Motor neuron (in vitro differentiated cells): ENCODE measurements at regions not wholly inside any gene's neighbourhood (a gene's known extent, or its start where the extent isn't known, plus 50 kb on each side); places are given as distances from the start of the nearest gene placed in this dataset.

Source experiments
- ATAC-seq, 8 experiments: fragments of 200-7000 bp; cut with Tn5 transposase; replicated peaks in 6 of 8; 2 replicates each; pipeline ENCODE4 v1.8.0; 2021; ENCODE audit warnings: mild to moderate bottlenecking in 8 of 8, moderate library complexity in 8 of 8
- H3K27ac ChIP-seq, 2 donors: fragments of 250-450 bp; sonication (Bioruptor Pico); 2 replicates each; pipeline ENCODE4 v1.9.0; 2021; ENCODE audit warnings: antibody characterized with exemption in 2 of 2, mild to moderate bottlenecking in 2 of 2, moderate library complexity in 1 of 2
- H3K4me1 ChIP-seq, 2 donors: fragments of 250-450 bp; sonication (Bioruptor Pico); replicated peaks in 1 of 2; 2 replicates each; pipeline ENCODE4 v1.6.1; 2021; ENCODE audit warnings: antibody characterized with exemption in 2 of 2, mild to moderate bottlenecking in 2 of 2, moderate library complexity in 1 of 2
- H3K4me3 ChIP-seq, 5 donors: fragments of 250-450 bp; sonication (Bioruptor Pico); 2 replicates each; pipeline ENCODE4 v1.9.0; 2021; ENCODE audit warnings: antibody characterized with exemption in 5 of 5, mild to moderate bottlenecking in 5 of 5, moderate library complexity in 4 of 5
- WGBS, 10 experiments: fragments of 450-650 bp; shearing (Covaris generic); methylation state at CpG; one replicate each; pipeline ENCODE4 v1.0.0; 2022; 5-methylcytosine and 5-hydroxymethylcytosine counted together
- in situ Hi-C, 9 experiments: fragments of 400-800 bp; cut with MboI; loops; one replicate each; pipeline ENCODE4 v1.15.0; 2021; ENCODE audit warnings: low sequenced_read_pairs in 9 of 9, low pct_unique_long_range_greater_than_20kb in 2 of 9; ENCODE audit not compliant: unreplicated experiment in 9 of 9

DNA sequence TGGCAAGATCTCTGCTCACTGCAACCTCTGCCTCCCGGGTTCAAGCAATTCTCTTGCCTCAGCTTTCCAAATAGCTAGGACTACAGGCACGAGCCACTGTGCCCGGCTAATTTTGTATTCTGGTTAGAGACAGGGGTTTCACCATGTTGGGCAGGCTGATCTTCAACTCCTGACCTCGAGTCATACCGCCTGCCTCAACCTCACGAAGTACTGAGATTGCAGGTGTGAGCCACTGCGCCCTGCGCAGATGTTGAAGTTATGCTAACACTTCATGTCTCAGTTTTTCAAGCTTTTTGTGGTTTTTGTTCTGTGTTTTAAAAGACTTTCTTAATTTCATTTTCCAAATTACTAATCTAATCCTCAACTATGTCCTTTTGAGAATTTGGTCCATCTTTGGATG lies 154.4 kb upstream of the TLL1 start:
- 21 to 100% (median 77%) methylated on average over 3 to 8 of the region's 8 CpGs for WGBS, 10 experiments
- in situ Hi-C loops = no loop called here
- Histone ChIP-seq H3K4me1 (no peaks in the 10 kb centered on the region), H3K27ac (no peak overlapping the region), H3K4me3 (no peak overlapping the region)
- ATAC-seq = no peak

DNA sequence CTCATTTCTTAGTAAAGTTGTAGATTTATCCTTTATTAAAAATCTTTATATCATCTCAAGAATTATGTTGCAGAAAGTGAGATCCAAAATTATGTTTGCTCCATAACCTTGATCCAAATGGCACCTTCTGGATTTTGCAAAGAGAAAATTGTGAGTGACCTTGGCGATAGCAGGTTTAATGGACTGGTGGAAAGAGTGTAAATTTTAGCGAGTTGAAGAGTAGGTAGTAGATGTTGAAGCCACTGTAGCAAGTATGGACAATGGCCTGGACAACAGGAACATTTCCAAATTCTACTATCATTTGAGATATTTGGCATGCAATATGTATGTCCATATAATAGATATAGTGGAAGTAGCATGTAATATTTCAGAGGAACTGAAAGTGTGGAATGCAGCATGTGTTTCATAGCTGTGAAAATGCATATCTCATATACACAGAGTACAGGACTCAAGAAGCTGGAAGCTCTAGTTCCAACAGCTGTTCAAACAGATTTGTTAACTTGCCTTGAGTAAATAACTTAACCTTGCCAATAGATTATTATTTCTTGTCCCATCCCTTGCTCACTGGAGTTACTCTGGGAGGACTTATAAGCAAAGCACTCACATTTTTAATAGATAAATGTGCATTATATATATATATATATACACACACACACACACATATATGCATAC lies 152.5 kb upstream of the TLL1 start:
- H3K4me3 ChIP-seq = no peak overlapping the region
- WGBS, 10 experiments = 0 to 100% (median 80%) methylated on average over 1 to 2 of the region's 2 CpGs; no CpG with 5 or more reads in 3 of the 10 experiments
- in situ Hi-C loops = no loop called here
- no peak overlapping the region for H3K27ac ChIP-seq
- H3K4me1 ChIP-seq = no peaks in the 10 kb centered on the region
- peak in 2 of 8 experiments; percentile 14 to 47 for ATAC-seq

DNA sequence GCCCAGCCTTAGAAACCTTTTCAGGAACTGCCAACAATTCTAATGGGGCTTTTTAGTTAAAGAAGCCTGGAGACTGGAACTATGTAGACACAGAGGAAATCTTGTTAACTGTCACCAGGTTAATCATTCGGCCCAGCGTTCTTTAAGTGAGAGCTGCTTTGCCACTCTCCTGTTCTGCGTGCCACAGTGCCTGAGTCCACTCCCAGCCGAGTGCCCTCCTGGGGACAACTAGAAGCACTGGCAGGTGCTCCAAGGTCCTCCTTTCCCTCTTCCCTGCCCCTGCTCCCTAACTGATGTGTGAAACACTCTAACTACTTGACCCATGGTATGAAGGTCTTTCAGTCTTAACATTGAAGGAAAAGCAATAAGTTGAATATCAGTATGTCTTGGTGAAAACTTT lies 151.2 kb upstream of the TLL1 start:
- Histone ChIP-seq H3K4me1 (no peaks in the 10 kb centered on the region), H3K27ac (no peak overlapping the region), H3K4me3 (no peak overlapping the region)
- in situ Hi-C loops = no loop called here
- peak in 1 of 8 experiments; percentile 30 for ATAC-seq
- 46 to 96% (median 70%) methylated on average over 2 to 4 of the region's 4 CpGs; no CpG with 5 or more reads in 4 of the 10 experiments for WGBS, 10 experiments

DNA sequence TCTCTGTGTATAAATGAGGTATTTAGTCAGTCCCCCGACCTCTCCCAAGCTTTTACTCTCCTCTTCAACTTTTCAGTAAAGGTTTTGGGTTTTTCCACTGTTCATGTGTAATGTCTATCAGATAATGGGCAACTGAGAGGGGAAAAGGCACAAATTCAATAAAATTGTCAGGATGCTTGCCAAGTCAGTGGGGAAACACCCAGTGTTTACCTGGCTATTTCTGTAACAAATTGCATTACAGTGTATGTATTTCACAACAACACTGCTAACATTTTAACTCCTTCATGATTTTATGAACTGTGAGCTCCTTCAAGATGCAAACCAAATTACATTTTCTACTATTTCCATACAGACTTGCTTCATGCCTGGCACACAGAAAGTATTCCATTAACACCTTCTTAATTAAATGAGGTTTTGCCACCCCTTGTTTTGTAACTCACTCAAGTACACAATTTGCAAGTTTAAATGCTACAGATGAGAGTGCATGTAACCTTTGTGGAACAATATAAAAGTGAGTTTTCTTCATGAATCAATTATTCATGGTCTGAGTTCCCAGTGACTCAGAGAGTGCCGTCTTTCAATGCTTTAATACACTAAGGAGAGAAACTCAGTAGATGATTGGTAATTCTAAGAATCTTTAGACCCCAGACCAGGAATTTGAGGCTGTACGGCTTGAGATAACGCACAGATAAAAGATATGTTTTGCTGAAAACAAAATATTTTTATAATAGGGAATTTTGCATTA lies 149.8 kb upstream of the TLL1 start:
- Histone ChIP-seq H3K4me3 (no peak overlapping the region), H3K4me1 (no peaks in the 10 kb centered on the region), H3K27ac (no peak overlapping the region)
- in situ Hi-C loops = no loop called here
- 0 to 96% (median 76%) methylated on average over 2 to 4 of the region's 4 CpGs for WGBS, 10 experiments
- peak in 2 of 8 experiments; percentile 57 to 68 for ATAC-seq

DNA sequence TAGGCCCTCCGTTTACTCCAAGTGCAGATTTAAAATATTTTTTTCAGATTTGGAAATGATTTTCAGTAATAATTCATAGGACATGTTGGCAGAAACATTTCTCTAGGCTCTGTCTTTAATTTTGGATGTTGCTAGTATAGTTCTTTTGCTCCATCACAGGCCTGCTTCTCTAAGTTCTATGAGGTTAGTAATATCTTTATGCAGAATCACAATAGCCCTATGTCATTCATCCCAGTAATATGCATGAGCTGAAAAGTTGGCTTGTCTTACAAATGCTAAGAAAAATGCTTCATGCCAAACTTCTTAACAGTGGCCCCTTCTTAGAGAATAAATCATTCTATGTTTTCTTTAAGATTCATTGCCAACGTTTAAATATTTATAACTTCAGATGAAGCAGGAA lies 148.3 kb upstream of the TLL1 start:
- WGBS, 10 experiments = 0 to 100% (median 54%) methylated on average over 1 to 2 of the region's 2 CpGs; no CpG with 5 or more reads in 1 of the 10 experiments
- Histone ChIP-seq H3K4me3 (no peak overlapping the region), H3K27ac (no peak overlapping the region), H3K4me1 (no peaks in the 10 kb centered on the region)
- in situ Hi-C loops = no loop called here
- no peak for ATAC-seq

DNA sequence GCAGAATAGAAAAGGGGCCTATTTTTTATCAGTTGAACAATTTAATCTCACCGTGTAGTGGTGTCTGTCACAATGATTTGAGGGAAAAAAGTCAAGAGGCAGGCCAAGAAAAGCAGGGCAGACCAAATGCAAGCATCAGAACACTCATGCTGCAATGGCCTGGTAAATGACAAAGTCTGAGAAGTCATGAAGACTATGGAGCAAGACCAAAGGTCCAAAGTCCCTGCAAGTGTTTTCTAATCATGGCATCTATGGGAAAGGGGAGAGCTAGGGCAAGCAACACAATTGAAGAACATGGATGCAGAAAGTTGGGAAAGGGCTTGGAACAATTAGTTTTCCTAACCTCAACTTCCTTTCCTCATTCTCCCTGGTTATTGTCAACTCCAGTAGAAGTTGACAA lies 147.7 kb upstream of the TLL1 start:
- WGBS, 10 experiments = 0 to 100% (median 71%) methylated on average over 1 of the region's 1 CpG; no CpG with 5 or more reads in 1 of the 10 experiments
- Histone ChIP-seq H3K4me1 (no peaks in the 10 kb centered on the region), H3K27ac (no peak overlapping the region), H3K4me3 (no peak overlapping the region)
- ATAC-seq = no peak
- in situ Hi-C loops = no loop called here

DNA sequence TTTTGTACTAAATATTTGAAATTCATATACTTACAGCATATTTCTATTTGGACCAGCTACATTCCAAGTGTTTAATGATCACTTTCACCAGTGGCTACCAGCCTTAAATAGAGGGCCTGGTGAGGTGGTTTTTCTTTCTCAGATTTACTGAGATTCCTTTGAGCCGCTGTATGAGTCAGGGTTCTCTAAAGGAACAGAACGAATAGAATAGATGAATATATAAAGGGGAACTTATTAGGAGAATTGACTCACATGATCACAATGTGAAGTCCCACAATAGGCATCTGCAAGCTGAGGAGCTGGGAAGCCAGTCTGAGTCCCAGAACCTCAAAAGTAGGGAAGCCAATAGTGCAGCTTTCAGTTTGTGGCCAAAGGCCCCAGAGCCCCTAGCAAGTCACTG lies 146.2 kb upstream of the TLL1 start:
- in situ Hi-C loops = no loop called here
- 0 to 95% (median 36%) methylated on average over 2 of the region's 2 CpGs; no CpG with 5 or more reads in 3 of the 10 experiments for WGBS, 10 experiments
- H3K27ac ChIP-seq = no peak overlapping the region

DNA sequence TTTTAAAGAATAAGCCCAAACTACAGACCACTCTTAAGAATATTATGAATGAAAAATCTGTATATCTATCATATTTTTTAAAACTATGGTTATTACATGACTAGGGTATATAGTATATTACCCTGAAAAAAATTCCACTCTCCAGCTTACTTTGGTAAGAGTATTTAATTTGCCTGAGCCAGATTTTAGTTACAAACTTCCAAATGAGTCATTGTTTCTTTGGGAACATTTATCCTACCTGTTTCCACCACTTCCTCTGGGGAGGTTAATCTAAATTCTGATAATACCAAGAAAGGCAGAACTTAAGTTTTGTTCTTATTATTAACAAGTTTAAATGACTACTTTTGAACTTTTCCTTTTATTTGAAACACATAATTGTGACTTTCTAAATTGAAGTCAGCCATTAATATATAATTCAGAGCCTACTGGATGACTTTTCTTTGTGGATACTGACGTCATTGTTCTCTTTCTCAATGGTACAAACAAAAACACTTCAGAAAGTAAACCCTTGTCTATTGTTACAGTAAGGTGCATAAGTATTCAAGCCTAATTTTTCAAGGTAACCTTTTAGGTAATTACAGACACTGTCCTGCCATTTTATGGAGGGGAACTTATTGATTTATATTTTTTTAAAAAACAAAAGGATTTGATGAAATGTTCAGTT lies 135.6 kb upstream of the TLL1 start:
- Histone ChIP-seq H3K27ac (no peak overlapping the region), H3K4me1 (no peaks in the 10 kb centered on the region), H3K4me3 (no peak overlapping the region)
- ATAC-seq = no peak
- in situ Hi-C loops = no loop called here
- WGBS, 10 experiments = 0 to 100% (median 50%) methylated on average over 1 of the region's 1 CpG; no CpG with 5 or more reads in 1 of the 10 experiments

More for the DNA sequence above, 146.2 kb upstream of the TLL1 start:
- Histone ChIP-seq H3K4me3 (no peak overlapping the region), H3K4me1 (no peaks in the 10 kb centered on the region)
- ATAC-seq = no peak

DNA sequence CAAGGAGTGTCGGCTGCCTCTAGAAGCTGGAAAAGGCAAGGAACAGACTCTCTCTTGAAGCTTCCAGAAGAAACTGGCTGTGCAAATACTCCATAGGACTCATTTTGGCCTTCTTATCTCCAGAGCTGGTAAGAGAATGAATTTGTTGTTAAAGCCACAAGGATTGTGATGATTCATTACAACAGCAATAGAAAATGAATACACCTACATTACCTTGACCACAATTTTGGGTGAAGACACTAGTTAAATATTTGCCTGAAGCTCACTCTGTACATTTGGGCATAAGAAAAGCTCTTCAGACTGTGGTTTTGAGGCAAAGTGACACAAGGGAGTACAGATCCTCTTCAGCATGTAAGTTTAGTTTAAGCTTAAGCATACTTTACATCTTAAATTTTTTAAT lies 134.5 kb upstream of the TLL1 start:
- in situ Hi-C loops = no loop called here
- no peak overlapping the region for H3K27ac ChIP-seq
- WGBS, 10 experiments = 57 to 100% (median 100%) methylated on average over 1 of the region's 1 CpG; no CpG with 5 or more reads in 5 of the 10 experiments
- H3K4me1 ChIP-seq = no peaks in the 10 kb centered on the region
- no peak for ATAC-seq
- H3K4me3 ChIP-seq = no peak overlapping the region

DNA sequence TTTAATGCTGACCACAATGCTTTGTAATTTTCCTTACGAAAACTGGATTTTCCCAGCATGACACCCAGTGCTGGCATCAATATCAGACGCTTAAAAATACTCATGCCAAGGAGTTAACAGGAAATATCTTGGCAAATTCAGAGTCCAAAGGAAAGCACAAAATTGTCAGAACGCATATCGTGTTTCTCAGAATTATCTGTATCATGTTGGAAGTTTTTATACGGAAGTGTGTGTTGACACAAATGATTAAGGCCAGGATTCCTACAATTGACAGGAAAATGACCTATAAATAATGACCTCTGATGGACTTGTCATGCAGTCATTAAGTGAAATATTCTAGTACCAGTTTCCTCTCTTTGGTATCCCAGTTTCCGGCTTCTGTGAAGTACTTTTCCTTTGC lies 132.1 kb upstream of the TLL1 start:
- no peaks in the 10 kb centered on the region for H3K4me1 ChIP-seq
- 23 to 100% (median 88%) methylated on average over 1 to 6 of the region's 6 CpGs for WGBS, 10 experiments
- H3K27ac ChIP-seq = no peak overlapping the region
- ATAC-seq = no peak
- no peak overlapping the region for H3K4me3 ChIP-seq
- in situ Hi-C loops = no loop called here

DNA sequence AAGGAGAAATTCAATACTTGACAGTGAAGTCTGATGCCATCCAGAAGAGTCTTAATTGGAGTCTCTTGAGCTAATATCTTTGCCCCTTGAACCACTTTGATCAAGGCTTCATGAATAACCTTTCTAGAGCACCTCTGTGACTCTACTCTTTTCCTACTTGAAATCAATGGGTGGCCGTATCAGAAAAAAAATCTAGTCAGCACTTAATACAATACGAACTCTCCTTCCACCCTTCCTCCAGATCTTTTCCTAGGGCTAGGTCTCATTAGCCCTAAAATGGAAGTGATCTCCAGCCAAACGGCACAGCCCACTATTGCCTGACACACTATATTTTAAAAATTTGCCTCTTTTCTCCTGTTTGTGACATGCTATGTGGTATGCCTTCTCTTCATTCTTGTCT lies 129.6 kb upstream of the TLL1 start:
- no peak overlapping the region for H3K4me3 ChIP-seq
- H3K4me1 ChIP-seq = no peaks in the 10 kb centered on the region
- in situ Hi-C loops = no loop called here
- no peak for ATAC-seq
- no peak overlapping the region for H3K27ac ChIP-seq
- WGBS, 10 experiments = 13 to 100% (median 79%) methylated on average over 1 to 3 of the region's 3 CpGs; no CpG with 5 or more reads in 2 of the 10 experiments

DNA sequence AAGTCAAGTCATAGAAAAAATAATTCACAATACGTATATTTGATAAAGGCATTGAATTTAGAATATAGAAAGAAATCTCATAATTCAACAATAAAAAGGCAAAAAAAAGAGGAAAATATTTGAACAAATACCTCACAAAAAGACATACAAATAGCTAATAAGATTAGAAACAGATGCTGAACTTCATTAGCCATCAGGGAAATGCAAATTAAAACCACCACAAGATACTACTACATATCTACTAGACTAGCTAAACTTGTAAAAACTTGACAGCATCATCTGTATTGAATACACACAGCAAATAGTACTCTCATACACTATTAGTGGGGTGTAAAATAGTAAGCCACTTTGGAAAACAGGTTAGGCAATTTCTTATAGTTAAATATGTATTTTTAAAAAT lies 128.7 kb upstream of the TLL1 start:
- in situ Hi-C loops = no loop called here
- no peaks in the 10 kb centered on the region for H3K4me1 ChIP-seq

DNA sequence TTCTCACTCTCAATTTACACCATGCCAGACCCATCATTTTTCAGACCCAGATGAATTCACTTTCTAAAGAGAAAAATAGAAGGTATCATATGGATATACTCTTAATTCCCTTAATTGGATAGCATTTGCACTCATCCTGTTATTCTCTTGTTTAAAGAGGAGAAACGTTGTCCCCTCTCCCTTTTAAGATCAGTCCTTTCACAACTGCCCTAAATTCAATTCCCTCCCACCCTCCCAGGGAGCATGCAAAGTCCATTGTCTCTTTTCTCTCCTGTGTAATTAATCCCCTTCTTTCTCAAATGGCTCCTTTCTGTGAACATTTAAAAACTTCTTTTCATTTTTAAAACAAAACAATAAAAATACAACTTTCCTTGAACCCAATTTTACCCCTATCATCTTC lies 124.7 kb upstream of the TLL1 start:
- no peak overlapping the region for H3K4me3 ChIP-seq
- H3K27ac ChIP-seq = no peak overlapping the region
- ATAC-seq = no peak
- no peaks in the 10 kb centered on the region for H3K4me1 ChIP-seq
- in situ Hi-C loops = no loop called here
- 0 to 14% (median 13%) methylated on average over 1 of the region's 1 CpG; no CpG with 5 or more reads in 5 of the 10 experiments for WGBS, 10 experiments

More for the DNA sequence above, 128.7 kb upstream of the TLL1 start:
- 6 to 100% (median 79%) methylated on average over 1 of the region's 1 CpG for WGBS, 10 experiments
- Histone ChIP-seq H3K27ac (no peak overlapping the region), H3K4me3 (no peak overlapping the region)
- no peak for ATAC-seq
